Spleen (tissue), 7 donors: ENCODE measurements at regions not wholly inside any gene's neighbourhood (a gene's known extent, or its start where the extent isn't known, plus 50 kb on each side); places are given as distances from the start of the nearest gene placed in this dataset.

Experiments used
- CTCF ChIP-seq, 11 experiments: fragments of 200-600 bp in 7 of 11; fragments of 450-650 bp in 4 of 11; sonication (generic) in 4 of 11; IDR thresholded peaks in 8 of 11; conservative IDR thresholded peaks in 3 of 11; 1 replicate in 7 of 11; 2 replicates in 4 of 11; pipeline versions ENCODE4 v1.4.0 to v1.8.0; 2016 to 2021; ENCODE audit warnings: antibody characterized with exemption in 11 of 11, inconsistent platforms in 4 of 11, mild to moderate bottlenecking in 1 of 11
- POLR2AphosphoS5 ChIP-seq, 3 donors: sonication (generic); formaldehyde crosslinking; IDR thresholded peaks; one replicate each; pipeline ENCODE4 v1.5.1; 2017; ENCODE audit warnings: antibody characterized with exemption in 3 of 3
- donor health status: DM: no; HTN: no; CAD: no; lungs with moderate emphysema.
- donor health status: DM: no; HTN: no; CAD: no.
- donor health status: DM: no; HTN: no; CAD: no.

DNA sequence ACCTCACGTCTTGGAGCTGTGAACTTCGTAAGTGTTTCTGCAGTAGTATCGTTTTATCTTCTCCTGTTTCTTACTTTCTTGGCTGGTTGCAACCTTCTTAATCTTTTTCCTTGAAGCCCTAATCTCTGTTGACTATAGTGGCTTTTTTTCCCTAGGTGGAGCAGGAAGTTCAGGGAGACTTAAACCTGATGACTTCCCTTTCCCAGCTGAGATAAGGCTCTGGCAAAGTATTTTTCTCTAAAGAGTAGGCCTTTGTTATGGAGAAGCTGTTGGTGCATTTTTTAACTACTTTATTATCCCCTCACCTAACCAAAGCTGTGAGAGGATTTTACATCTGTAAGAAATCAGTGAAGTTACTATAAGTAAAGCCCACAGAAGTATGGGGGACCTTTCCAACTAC is 723.1 kb upstream of the RIOK2 start:
- TF ChIP-seq POLR2AphosphoS5 (IDR thresholded peaks at IDR 0.05) = no peak
- TF ChIP-seq CTCF (IDR thresholded peaks at IDR 0.05 in 8 of 11, conservative IDR thresholded peaks at IDR 0.05 in 3 of 11) = no peak
